GM23248 (cell line): ENCODE measurements at regions not wholly inside any gene's neighbourhood (a gene's known extent, or its start where the extent isn't known, plus 50 kb on each side); places are given as distances from the start of the nearest gene placed in this dataset.

Source experiments
- DNase-seq: peaks from one replicate; pipeline ENCODE4 v3.0.0-alpha.2; 2015
- H2AFZ ChIP-seq: fragments of 200-600 bp; sonication (generic); 2 replicates; pipeline ENCODE4 v1.6.1; 2016; ENCODE audit warnings: antibody characterized with exemption
- H3F3A ChIP-seq: fragments of 200-600 bp; sonication (generic); 2 replicates; pipeline ENCODE4 v1.6.1; 2016; ENCODE audit warnings: mild to moderate bottlenecking, antibody characterized with exemption, mixed run types; ENCODE audit not compliant: insufficient read depth
- H3K27ac ChIP-seq: fragments of 200-600 bp; sonication (generic); 2 replicates; pipeline ENCODE4 v1.5.1; 2016; ENCODE audit warnings: mild to moderate bottlenecking
- H3K27me3 ChIP-seq: fragments of 200-600 bp; sonication (generic); replicated peaks from 2 replicates; pipeline ENCODE4 v1.6.1; 2016; ENCODE audit warnings: mild to moderate bottlenecking; ENCODE audit not compliant: insufficient read depth
- H3K36me3 ChIP-seq: fragments of 200-600 bp; sonication (generic); 2 replicates; pipeline ENCODE4 v1.6.1; 2016; ENCODE audit warnings: low read depth, mild to moderate bottlenecking
- H3K4me1 ChIP-seq: fragments of 200-600 bp; sonication (generic); 2 replicates; pipeline ENCODE4 v1.6.1; 2016; ENCODE audit warnings: mild to moderate bottlenecking; ENCODE audit not compliant: insufficient read depth
- H3K4me2 ChIP-seq: fragments of 200-600 bp; sonication (generic); one replicate; pipeline ENCODE4 v1.6.1; 2016; ENCODE audit warnings: mild to moderate bottlenecking; ENCODE audit not compliant: unreplicated experiment
- H3K4me3 ChIP-seq: fragments of 200-600 bp; sonication (generic); 2 replicates; pipeline ENCODE4 v1.5.1; 2016; ENCODE audit warnings: mild to moderate bottlenecking
- H3K79me2 ChIP-seq: fragments of 200-600 bp; sonication (generic); 2 replicates; pipeline ENCODE4 v1.6.1; 2016; ENCODE audit warnings: mild to moderate bottlenecking; ENCODE audit not compliant: insufficient read depth
- H3K9ac ChIP-seq: fragments of 200-600 bp; sonication (generic); 2 replicates; pipeline ENCODE4 v1.6.1; 2016; ENCODE audit warnings: mild to moderate bottlenecking
- H3K9me2 ChIP-seq: fragments of 200-600 bp; sonication (generic); 2 replicates; pipeline ENCODE4 v1.6.1; 2016; ENCODE audit warnings: mixed run types, mild to moderate bottlenecking, moderate library complexity; ENCODE audit not compliant: insufficient read depth
- H3K9me3 ChIP-seq: fragments of 200-600 bp; sonication (generic); one replicate; pipeline ENCODE4 v1.6.1; 2017; ENCODE audit warnings: low read depth
- H4K20me1 ChIP-seq: fragments of 200-600 bp; sonication (generic); 2 replicates; pipeline ENCODE4 v1.6.0; 2016; ENCODE audit not compliant: insufficient read depth
- EZH2 ChIP-seq: fragments of 200-600 bp; sonication (generic); IDR thresholded peaks from 2 replicates; pipeline ENCODE4 v1.6.1; 2018; ENCODE audit warnings: antibody characterized with exemption, mild to moderate bottlenecking; ENCODE audit not compliant: insufficient read depth, poor library complexity, severe bottlenecking
- EZH2phosphoT487 ChIP-seq: fragments of 200-600 bp; sonication (generic); IDR thresholded peaks from 2 replicates; pipeline ENCODE4 v1.6.1; 2018; ENCODE audit warnings: antibody characterized with exemption, moderate library complexity, mild to moderate bottlenecking, low read depth; ENCODE audit not compliant: insufficient read depth
- WGBS, 2 experiments: methylation state at CpG; one replicate each; pipeline ENCODE4 v1.1.6; 2015 to 2017; ENCODE audit warnings: low lambda C conversion rate in 2 of 2, low coverage in 1 of 2; ENCODE audit errors: missing lambda C conversion rate in 2 of 2; 5-methylcytosine and 5-hydroxymethylcytosine counted together
- in situ Hi-C: fragments of 300-500 bp; cut with MboI; formaldehyde crosslinking; loops from 2 replicates; pipeline ENCODE4 v1.15.0; 2020

- H3K9ac ChIP-seq = 0 out of 2 replicates have a peak overlapping the region, but pooled peaks have one; percentile 22
- WGBS, 2 experiments = 62 to 67% methylated on average over 3 of the region's 3 CpGs
- H3K4me1 ChIP-seq = peaks cover 19% of the 10 kb centered on the region
- no peaks in the 10 kb centered on the region for H3K9me3 ChIP-seq
- no peaks in the 10 kb centered on the region for H3K36me3 ChIP-seq
- no peaks in the 10 kb centered on the region for H3K9me2 ChIP-seq
- H3K79me2 ChIP-seq = no peaks in the 10 kb centered on the region
- no peak for TF ChIP-seq EZH2
- no peak for TF ChIP-seq EZH2phosphoT487
- peak overlapping the region; percentile 18 for H3K4me2 ChIP-seq
- peak overlapping the region; percentile 47; the same call in 1 of the 2 replicates for H2AFZ ChIP-seq
- H3K27ac ChIP-seq = peak overlapping the region; percentile 45
- in situ Hi-C loops = loop anchor here (25.0 kb wide), 1 partner anchor 101 kb away; no protein-coding TSS in a partner anchor
- H3K27me3 ChIP-seq = no peaks in the 10 kb centered on the region
- H4K20me1 ChIP-seq = no peaks in the 10 kb centered on the region
- H3K4me3 ChIP-seq = no peak overlapping the region
- peak; percentile 82 for DNase-seq
- H3F3A ChIP-seq = peaks cover 10% of the 10 kb centered on the region; the same call in 1 of the 2 replicates
Observed at GRCh38 chr2:179338681-179339080, 74.0 kb upstream of the SESTD1 start.

DNA sequence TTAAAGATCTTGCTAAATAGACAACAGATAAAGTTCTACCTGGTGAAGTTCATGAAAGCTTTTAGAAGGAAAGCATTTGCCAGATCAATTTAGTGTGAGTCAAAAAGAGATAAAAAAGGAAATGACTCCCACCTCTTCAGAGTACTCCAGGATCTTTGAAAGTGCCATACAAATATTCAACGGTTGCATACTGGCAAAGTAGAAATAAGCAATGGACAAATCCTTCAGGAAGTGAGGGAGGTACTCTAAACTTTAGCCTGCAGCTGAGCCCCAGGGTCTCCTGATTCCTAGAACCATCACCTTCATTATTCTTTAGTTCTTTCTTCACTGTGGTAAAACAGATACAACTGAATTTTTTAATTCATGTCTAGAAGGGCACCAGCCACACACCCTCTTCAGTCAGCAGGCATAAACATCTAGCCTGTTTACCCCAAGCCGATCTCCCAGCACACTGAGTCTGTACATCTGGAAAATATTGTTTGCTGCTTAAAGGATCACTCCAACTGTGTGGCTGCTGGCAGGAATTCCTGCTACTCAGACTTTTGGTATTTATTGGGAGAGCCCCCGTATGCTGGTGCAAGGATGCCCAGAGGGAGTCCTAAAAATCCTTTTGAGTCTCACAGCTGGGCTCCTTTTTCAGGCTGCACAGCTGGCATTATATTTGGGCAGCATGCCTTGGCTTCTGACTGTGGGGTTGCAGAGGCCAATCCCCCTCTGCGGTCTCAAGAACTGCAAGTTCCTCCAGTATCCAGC is 72.3 kb upstream of the SESTD1 start:
- Histone ChIP-seq H3K27ac (peak overlapping the region; percentile 32; the same call in 1 of the 2 replicates), H3K4me2 (peak overlapping the region; percentile 57), H2AFZ (peak overlapping the region; percentile 6; the same call in 1 of the 2 replicates), H3K9me2 (no peaks in the 10 kb centered on the region), H3K9me3 (no peaks in the 10 kb centered on the region), H3K27me3 (no peaks in the 10 kb centered on the region), H3K9ac (no peak overlapping the region; the same call in 1 of the 2 replicates), H3K4me3 (peak overlapping the region; percentile 9; the same call in 1 of the 2 replicates), H3K4me1 (peaks cover 24% of the 10 kb centered on the region), H4K20me1 (no peaks in the 10 kb centered on the region), H3K36me3 (no peaks in the 10 kb centered on the region), H3K79me2 (no peaks in the 10 kb centered on the region), H3F3A (peaks cover 10% of the 10 kb centered on the region; the same call in 1 of the 2 replicates)
- in situ Hi-C loops = loop anchor here (25.0 kb wide), 1 partner anchor 100 kb away; no protein-coding TSS in a partner anchor
- peak; percentile 82 for DNase-seq
- TF ChIP-seq EZH2 (no peak), EZH2phosphoT487 (no peak)
- 8 to 9% methylated on average over 4 of the region's 4 CpGs for WGBS, 2 experiments

GRCh38 chr2:179335732-179336131 is 71.1 kb upstream of the SESTD1 start:
- in situ Hi-C loops = loop anchor here (25.0 kb wide), 1 partner anchor 98 kb away; no protein-coding TSS in a partner anchor
- Histone ChIP-seq H3K27ac (no peak overlapping the region), H2AFZ (no peak overlapping the region), H3K79me2 (no peaks in the 10 kb centered on the region), H3K9me2 (no peaks in the 10 kb centered on the region), H3K4me2 (no peak overlapping the region), H3K36me3 (no peaks in the 10 kb centered on the region), H3K9me3 (no peaks in the 10 kb centered on the region), H3F3A (peaks cover 10% of the 10 kb centered on the region; the same call in 1 of the 2 replicates), H3K27me3 (no peaks in the 10 kb centered on the region), H3K4me1 (peaks cover 24% of the 10 kb centered on the region), H4K20me1 (no peaks in the 10 kb centered on the region), H3K9ac (no peak overlapping the region), H3K4me3 (no peak overlapping the region)
- DNase-seq = peak; percentile 19
- TF ChIP-seq EZH2phosphoT487 (no peak), EZH2 (no peak)
- 20 to 24% methylated on average over 2 of the region's 2 CpGs for WGBS, 2 experiments

GRCh38 chr2:179332903-179333302 is 68.3 kb upstream of the SESTD1 start:
- peaks cover 10% of the 10 kb centered on the region; the same call in 1 of the 2 replicates for H3F3A ChIP-seq
- no peaks in the 10 kb centered on the region for H3K79me2 ChIP-seq
- H3K27me3 ChIP-seq = no peaks in the 10 kb centered on the region
- no peaks in the 10 kb centered on the region for H4K20me1 ChIP-seq
- H2AFZ ChIP-seq = no peak overlapping the region
- peak; percentile 69 for DNase-seq
- H3K9me2 ChIP-seq = no peaks in the 10 kb centered on the region
- H3K9me3 ChIP-seq = no peaks in the 10 kb centered on the region
- WGBS, 2 experiments = 39 to 46% methylated on average over 2 of the region's 2 CpGs
- no peak overlapping the region for H3K4me2 ChIP-seq
- no peak overlapping the region for H3K4me3 ChIP-seq
- H3K9ac ChIP-seq = no peak overlapping the region
- no peaks in the 10 kb centered on the region for H3K36me3 ChIP-seq
- peaks cover 17% of the 10 kb centered on the region for H3K4me1 ChIP-seq
- no peak overlapping the region for H3K27ac ChIP-seq
- in situ Hi-C loops = loop anchor here (25.0 kb wide), 1 partner anchor 96 kb away; no protein-coding TSS in a partner anchor
- TF ChIP-seq EZH2 (no peak), EZH2phosphoT487 (no peak)
